SU-DHL-6 (cell line): ENCODE measurements at regions not wholly inside any gene's neighbourhood (a gene's known extent, or its start where the extent isn't known, plus 50 kb on each side); places are given as distances from the start of the nearest gene placed in this dataset.

ENCODE experiments used
- H2AFZ ChIP-seq: fragments of 200-600 bp; sonication (generic); 2 replicates; pipeline ENCODE4 v1.6.1; 2014; ENCODE audit warnings: low read depth, mild to moderate bottlenecking, moderate library complexity, mixed read lengths, antibody characterized with exemption, low read length; ENCODE audit not compliant: severe bottlenecking
- H3F3A ChIP-seq: fragments of 200-600 bp; shearing (Covaris generic); 2 replicates; pipeline ENCODE4 v1.6.0; 2016; ENCODE audit warnings: antibody characterized with exemption, mild to moderate bottlenecking; ENCODE audit not compliant: insufficient read depth
- H3K27ac ChIP-seq: fragments of 200-600 bp; sonication (generic); 2 replicates; pipeline ENCODE4 v1.5.1; 2016; ENCODE audit warnings: low read depth, mild to moderate bottlenecking, low read length, moderate library complexity, mixed read lengths
- H3K27me3 ChIP-seq: fragments of 200-600 bp; sonication (generic), shearing (Covaris generic); 2 replicates; pipeline ENCODE4 v1.6.0; 2014; ENCODE audit warnings: mild to moderate bottlenecking, low read length
- H3K36me3 ChIP-seq: fragments of 200-600 bp; sonication (generic); 2 replicates; pipeline ENCODE4 v1.6.1; 2014; ENCODE audit warnings: mild to moderate bottlenecking, low read length, mixed read lengths
- H3K4me2 ChIP-seq: fragments of 300-600, 200-600 bp; shearing (Covaris generic), sonication (generic); 2 replicates; pipeline ENCODE4 v1.6.0; 2014; ENCODE audit warnings: low read length, low read depth, mild to moderate bottlenecking; ENCODE audit not compliant: poor library complexity, severe bottlenecking
- H3K4me3 ChIP-seq: fragments of 200-600 bp; sonication (generic); 2 replicates; pipeline ENCODE4 v1.5.1; 2014; ENCODE audit warnings: antibody characterized with exemption, low read length, mild to moderate bottlenecking, mixed read lengths; ENCODE audit not compliant: insufficient read depth, poor library complexity, severe bottlenecking
- H3K79me2 ChIP-seq: fragments of 200-600 bp; sonication (generic); 2 replicates; pipeline ENCODE4 v1.6.1; 2014; ENCODE audit warnings: mild to moderate bottlenecking, low read length, moderate library complexity; ENCODE audit not compliant: insufficient read depth
- H3K9ac ChIP-seq: fragments of 200-600 bp; sonication (generic); 2 replicates; pipeline ENCODE4 v1.7.0; 2014; ENCODE audit warnings: mild to moderate bottlenecking, low read length
- H3K9me2 ChIP-seq: fragments of 200-600 bp; sonication (generic); replicated peaks from 2 replicates; pipeline ENCODE4 v1.6.1; 2014; ENCODE audit warnings: low read length; ENCODE audit not compliant: insufficient read depth
- H3K9me3 ChIP-seq: fragments of 200-600 bp; sonication (generic); 2 replicates; pipeline ENCODE4 v1.6.1; 2014; ENCODE audit warnings: low read length, mixed read lengths; ENCODE audit not compliant: insufficient read depth
- H4K20me1 ChIP-seq: fragments of 200-600 bp; sonication (generic); 2 replicates; pipeline ENCODE4 v1.6.1; 2014; ENCODE audit warnings: low read depth, mild to moderate bottlenecking, antibody characterized with exemption, low read length, moderate library complexity, mixed read lengths
- CTCF ChIP-seq: fragments of 200-600 bp; sonication (generic); IDR thresholded peaks from one replicate; pipeline ENCODE4 v1.5.1; 2017; ENCODE audit warnings: antibody characterized with exemption, mild to moderate bottlenecking, low read length, moderate library complexity; ENCODE audit not compliant: insufficient read depth, poor library complexity, severe bottlenecking
- EZH2phosphoT487 ChIP-seq: fragments of 200-600 bp; sonication (generic), shearing (Covaris generic); conservative IDR thresholded peaks from 2 replicates; pipeline ENCODE4 v1.6.1; 2018; ENCODE audit warnings: mild to moderate bottlenecking, antibody characterized with exemption, low read length, moderate library complexity, mixed read lengths

DNA sequence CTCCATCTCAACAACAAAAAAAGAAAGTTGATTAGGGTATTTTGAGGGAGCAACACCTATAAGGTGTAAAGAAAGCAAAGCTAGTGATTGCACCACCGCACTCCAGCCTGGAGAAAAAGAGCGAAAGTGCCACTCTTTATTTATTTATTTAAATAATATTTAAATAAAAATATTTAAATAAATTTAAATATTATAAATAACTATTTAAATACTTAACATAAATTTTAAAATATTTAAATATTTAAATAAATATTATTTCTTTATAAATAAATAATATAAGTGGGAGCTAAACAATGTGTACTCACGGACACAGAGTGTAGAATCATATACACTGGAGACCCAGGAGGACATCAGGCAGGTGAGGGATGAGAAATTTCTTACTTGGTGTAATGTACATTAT is 64.4 kb upstream of the TRIO start:
- Histone ChIP-seq H3F3A (no peaks in the 10 kb centered on the region), H2AFZ (no peak overlapping the region), H3K9me3 (no peaks in the 10 kb centered on the region), H3K4me2 (no peak overlapping the region), H3K9ac (no peak overlapping the region), H3K36me3 (no peaks in the 10 kb centered on the region), H4K20me1 (no peaks in the 10 kb centered on the region), H3K9me2 (no peaks in the 10 kb centered on the region), H3K4me3 (no peak overlapping the region), H3K27ac (no peak overlapping the region), H3K79me2 (no peaks in the 10 kb centered on the region), H3K27me3 (no peaks in the 10 kb centered on the region)
- TF ChIP-seq EZH2phosphoT487 = no peak
- no peak for TF ChIP-seq CTCF

DNA sequence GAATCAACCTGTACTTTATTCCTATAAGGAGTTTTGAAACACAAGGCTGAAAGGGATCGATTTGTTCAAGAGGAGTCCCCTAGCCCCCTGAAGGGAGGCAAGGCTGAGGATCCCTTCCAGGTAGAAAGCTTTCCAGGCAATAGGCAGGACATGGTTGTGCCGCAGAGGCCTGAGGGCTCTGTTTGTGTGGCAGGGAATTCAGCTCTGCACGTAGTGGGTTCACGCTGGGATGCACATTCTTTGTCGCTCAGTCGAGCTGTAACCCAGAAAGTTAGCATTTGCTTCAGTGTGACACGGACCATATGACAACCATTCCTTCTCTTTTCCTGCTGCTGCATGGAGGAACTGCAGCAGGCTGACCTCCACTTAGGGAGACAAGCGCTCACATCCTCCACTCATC is 65.6 kb upstream of the TRIO start:
- Histone ChIP-seq H3K27ac (no peak overlapping the region), H2AFZ (no peak overlapping the region), H3K4me2 (no peak overlapping the region), H3K36me3 (no peaks in the 10 kb centered on the region), H3K27me3 (no peaks in the 10 kb centered on the region), H4K20me1 (no peaks in the 10 kb centered on the region), H3K4me3 (no peak overlapping the region), H3K79me2 (no peaks in the 10 kb centered on the region), H3K9me2 (no peaks in the 10 kb centered on the region), H3F3A (no peaks in the 10 kb centered on the region), H3K9me3 (no peaks in the 10 kb centered on the region), H3K9ac (no peak overlapping the region)
- TF ChIP-seq CTCF = no peak
- no peak for TF ChIP-seq EZH2phosphoT487

DNA sequence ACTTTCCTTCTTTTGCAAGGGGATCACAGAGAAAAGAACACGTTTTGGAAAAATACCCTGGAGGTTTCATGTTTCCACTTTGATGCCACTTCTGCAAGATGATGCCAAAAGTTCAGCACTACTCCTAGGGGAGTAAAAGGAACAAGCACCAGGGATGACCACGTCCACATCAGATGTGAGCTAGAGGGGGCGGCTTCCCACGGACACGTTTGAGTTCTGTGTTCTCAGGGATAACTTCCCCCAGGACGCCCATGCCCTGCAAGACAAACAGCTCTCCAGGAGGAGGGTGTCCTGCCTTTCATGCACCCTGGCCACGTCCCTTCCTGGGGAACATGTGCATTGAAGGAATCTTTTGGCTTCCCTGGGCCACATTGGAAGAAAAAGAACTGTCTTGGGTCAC is 66.6 kb upstream of the TRIO start:
- Histone ChIP-seq H3K9me2 (no peaks in the 10 kb centered on the region), H2AFZ (no peak overlapping the region), H3K9me3 (no peaks in the 10 kb centered on the region), H3F3A (no peaks in the 10 kb centered on the region), H3K27ac (no peak overlapping the region), H3K9ac (no peak overlapping the region), H3K4me3 (no peak overlapping the region), H3K4me2 (no peak overlapping the region), H3K36me3 (no peaks in the 10 kb centered on the region), H4K20me1 (no peaks in the 10 kb centered on the region), H3K79me2 (no peaks in the 10 kb centered on the region), H3K27me3 (no peaks in the 10 kb centered on the region)
- TF ChIP-seq EZH2phosphoT487 (no peak), CTCF (no peak)

DNA sequence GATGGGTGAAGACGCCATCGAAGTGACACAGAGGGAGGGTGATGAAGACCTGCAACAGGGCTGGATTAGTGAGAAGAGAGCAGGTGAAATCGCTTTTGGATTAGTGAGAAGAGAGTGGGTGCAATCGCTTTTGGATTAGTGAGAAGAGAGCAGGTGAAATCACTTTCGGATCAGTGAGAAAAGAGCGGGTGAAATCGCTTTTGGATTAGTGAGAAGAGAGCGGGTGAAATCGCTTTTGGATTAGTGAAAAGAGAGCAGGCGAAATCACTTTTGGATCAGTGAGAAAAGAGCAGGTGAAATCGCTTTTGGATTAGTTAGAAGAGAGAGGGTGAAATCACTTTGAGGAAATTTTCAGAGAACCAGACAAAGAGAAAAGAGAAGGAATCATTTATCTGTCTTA is 67.2 kb upstream of the TRIO start:
- Histone ChIP-seq H3K9me2 (no peaks in the 10 kb centered on the region), H2AFZ (no peak overlapping the region), H3K4me3 (no peak overlapping the region), H3K27me3 (no peaks in the 10 kb centered on the region), H3K27ac (no peak overlapping the region), H3K9ac (no peak overlapping the region), H4K20me1 (no peaks in the 10 kb centered on the region), H3K36me3 (no peaks in the 10 kb centered on the region), H3K4me2 (no peak overlapping the region), H3K79me2 (no peaks in the 10 kb centered on the region), H3K9me3 (no peaks in the 10 kb centered on the region), H3F3A (no peaks in the 10 kb centered on the region)
- TF ChIP-seq EZH2phosphoT487 (no peak), CTCF (no peak)
